Erythroblast (primary cell): ENCODE measurements at regions not wholly inside any gene's neighbourhood (a gene's known extent, or its start where the extent isn't known, plus 50 kb on each side); places are given as distances from the start of the nearest gene placed in this dataset.
"Not testable (repeated sequence)": the region's sequence is repeated elsewhere in the genome, so short reads cannot be mapped to it uniquely, and the experiment has no call there.

Experiments
- DNase-seq, 2 experiments: peaks; one replicate each; lab custom pipeline; 2025; lab: John Stamatoyannopoulos, UW
- GATA1 ChIP-seq: IDR thresholded peaks from 2 replicates; pipeline ENCODE4 v1.6.1; 2011; ENCODE audit warnings: low read depth, mild to moderate bottlenecking, control low read depth, low read length, moderate library complexity
- POLR2A ChIP-seq: IDR thresholded peaks from 2 replicates; pipeline ENCODE4 v1.6.1; 2011; ENCODE audit warnings: mild to moderate bottlenecking, low read length

- TF ChIP-seq GATA1: no peak
- TF ChIP-seq POLR2A: no peak
- no peak for DNase-seq
Measured at GRCh38 chr15:92733090-92733933, 77.7 kb upstream of the FAM174B start.

DNA sequence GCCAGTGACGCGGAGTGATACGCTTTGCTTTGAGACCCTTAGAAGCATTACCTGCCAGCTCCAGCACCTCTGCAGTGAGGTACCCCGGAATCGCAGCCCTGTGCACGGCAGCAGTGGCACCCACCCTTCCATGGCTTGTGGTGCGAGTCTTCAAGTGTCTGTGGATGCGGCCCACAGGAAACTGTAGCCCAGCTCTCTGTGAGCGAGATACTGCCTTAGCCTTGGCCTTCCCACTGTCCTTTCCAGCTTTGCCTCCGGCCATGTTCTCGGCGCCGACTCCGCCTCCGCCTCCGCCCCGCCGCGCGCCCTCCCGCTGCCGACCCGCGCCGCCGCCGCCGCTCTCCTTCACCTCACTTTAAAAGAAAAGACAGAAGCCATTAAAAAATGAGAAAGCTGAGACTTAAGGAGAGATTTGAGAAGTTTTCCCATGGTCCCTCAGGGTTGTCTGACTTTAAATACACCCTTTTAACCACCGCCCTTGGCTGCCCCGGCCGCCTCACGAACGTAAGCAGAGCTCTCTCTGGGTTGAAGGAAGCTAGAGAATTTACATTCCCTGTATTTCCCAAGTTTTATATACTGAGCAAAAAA lies 78.5 kb upstream of the FAM174B start:
- TF ChIP-seq POLR2A (no peak), GATA1 (no peak)
- DNase-seq: peak; percentile 8 to 22

- DNase-seq: not testable (repeated sequence)
Measured at GRCh38 chr15:92739246-92739645, 83.7 kb upstream of the FAM174B start.

GRCh38 chr15:92745845-92746271 lies 90.3 kb upstream of the FAM174B start:
- TF ChIP-seq GATA1 (no peak), POLR2A (no peak)

GRCh38 chr15:92747047-92747446 lies 91.5 kb upstream of the FAM174B start:
- TF ChIP-seq POLR2A (no peak), GATA1 (no peak)
- no peak for DNase-seq

More at GRCh38 chr15:92745845-92746271, 90.3 kb upstream of the FAM174B start:
- no peak for DNase-seq

DNA sequence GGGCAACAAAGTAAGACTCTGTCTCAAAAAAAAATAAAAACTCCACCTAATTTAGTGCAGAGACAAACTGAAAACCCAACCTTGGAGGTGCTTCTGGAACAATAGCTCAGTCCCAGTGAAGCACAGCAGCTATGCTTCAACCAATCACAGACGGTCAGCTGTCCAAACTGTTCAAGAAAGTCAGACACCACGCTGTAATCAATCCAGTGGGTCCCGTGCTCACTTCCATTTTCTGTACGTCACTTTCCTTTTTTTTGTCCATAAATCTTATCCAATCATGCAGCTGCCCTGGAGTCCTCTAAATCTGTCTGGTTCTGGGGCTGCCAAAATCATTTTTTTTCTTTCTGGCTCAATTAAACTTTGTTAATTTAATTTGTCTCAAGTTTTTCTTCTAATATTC lies 93.6 kb upstream of the FAM174B start:
- TF ChIP-seq GATA1 (no peak), POLR2A (no peak)
- DNase-seq: no peak

DNA sequence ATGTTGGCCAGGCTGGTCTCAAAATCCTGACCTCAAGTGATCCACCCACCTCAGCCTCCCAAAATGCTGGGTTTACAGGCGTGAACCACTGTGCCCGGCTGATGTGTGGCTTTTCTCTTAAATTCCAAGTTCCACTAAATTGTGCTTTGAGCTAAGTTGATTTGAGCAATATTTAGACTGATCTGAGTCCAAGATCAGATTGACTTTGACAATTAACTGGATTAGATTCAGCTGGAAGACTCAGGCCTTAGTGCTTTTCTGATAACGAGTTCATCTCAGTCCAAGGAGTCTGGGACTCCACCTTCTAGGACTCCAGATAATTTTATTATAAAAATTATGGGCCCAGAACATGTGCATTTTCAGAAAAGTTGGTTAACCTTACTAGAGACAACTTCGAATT lies 94.4 kb upstream of the FAM174B start:
- no peak for TF ChIP-seq POLR2A
- no peak for TF ChIP-seq GATA1
- DNase-seq: no peak

DNA sequence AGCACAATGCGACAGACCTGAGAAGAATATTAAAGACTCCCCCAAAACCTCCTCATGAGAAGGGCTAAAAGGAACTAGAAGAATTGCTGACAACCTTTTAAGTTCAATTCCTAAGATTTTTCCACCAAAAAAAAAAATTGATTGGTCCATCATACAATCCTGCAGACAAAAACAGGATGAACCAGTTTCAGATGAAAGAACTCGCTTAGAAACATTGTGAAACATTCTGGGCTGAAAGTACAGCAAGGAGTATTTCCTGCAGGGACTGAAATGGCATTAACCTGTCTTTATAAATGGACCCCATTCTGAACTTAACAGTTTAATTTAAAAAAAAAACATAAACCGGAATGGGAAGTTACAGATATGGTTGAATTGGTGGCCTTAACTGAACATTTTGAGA lies 96.0 kb upstream of the FAM174B start:
- no peak for DNase-seq
- no peak for TF ChIP-seq GATA1
- TF ChIP-seq POLR2A: no peak

GRCh38 chr15:92753591-92753990 lies 98.0 kb upstream of the FAM174B start:
- DNase-seq: no peak
- TF ChIP-seq GATA1: no peak
- TF ChIP-seq POLR2A: no peak

DNA sequence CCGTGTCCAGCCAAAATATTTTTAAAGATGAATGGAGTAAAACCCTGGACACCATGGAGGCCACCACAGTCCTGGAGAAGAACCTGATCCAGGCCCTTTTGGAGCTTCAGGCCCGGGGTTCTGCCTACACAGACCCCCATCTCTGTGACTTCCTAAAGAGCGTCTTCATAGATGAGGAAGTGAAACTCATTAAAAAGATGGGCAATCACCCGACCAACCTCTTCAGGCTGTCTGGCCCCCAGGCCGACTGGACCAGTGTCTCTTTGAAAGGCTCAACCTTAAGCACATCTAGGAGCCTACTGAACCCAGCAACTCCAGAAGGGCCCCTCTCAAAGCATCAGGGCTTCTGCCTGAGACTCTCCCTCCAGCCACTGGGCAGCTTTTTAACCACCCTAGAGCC lies 107.9 kb upstream of the FAM174B start:
- no peak for TF ChIP-seq POLR2A
- TF ChIP-seq GATA1: no peak
- DNase-seq: no peak

- not testable (repeated sequence) for DNase-seq
Measured at GRCh38 chr15:92768131-92768530, 112.6 kb upstream of the FAM174B start.

DNA sequence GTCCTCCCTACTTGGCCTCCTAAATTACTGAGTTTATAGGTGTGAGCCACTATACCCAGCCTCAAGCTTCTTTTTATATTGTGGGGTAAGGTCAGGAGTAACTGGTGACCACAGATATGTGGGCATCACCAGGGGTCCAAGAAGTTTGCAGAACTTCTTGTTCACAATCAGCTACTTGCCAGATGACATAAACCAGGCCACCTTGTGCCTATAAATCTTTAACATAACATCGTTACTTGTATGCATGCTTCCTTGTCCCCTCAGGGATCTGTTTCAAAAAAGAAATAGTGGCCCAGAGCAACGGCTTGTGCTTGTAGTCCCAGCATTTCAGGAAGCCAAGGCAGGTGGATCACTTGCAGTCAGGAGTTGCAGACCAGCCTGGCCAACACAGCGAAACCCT lies 115.1 kb upstream of the FAM174B start:
- DNase-seq: no peak
- TF ChIP-seq POLR2A (no peak), GATA1 (no peak)

DNA sequence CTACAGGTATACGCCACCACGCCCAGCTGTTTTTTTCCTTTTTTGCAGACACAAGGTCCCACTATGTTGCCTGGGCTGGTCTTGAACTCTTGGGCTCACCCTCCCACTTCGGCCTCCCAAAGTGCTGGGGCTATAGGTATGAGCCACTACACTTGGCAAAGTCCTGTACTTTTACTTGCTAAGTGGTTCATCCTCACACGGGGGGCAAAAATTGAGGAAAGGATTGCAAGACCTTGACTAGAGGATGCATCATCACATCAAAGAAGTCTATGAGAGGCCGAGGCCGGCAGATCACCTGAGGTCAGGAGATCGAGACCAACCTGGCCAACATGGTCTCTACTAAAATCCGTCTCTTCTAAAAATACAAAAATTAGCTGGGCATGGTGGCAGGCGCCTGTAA lies 116.5 kb upstream of the FAM174B start:
- no peak for DNase-seq
- TF ChIP-seq GATA1 (no peak), POLR2A (no peak)

GRCh38 chr15:92772626-92773244 lies 117.2 kb upstream of the FAM174B start:
- no peak for TF ChIP-seq POLR2A
- TF ChIP-seq GATA1: no peak
- DNase-seq: no peak

DNA sequence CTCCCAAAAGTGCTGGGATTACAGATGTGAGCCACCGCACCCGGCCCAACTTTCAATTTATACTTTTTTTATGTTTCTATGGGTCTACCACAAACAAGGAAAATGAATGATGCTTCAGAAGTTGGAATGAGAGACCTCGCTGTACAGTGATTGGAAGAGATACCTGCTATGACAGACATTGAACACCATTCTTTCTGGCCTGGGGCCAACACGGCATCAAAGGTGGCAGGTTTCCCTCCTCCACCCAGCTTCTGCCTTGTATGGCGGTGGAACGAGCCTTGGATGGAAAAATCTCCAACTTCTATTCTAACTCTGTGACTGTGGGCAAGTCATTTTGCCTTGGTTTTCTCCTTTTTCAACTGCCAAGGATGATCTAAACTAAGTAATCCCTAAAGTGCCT lies 117.8 kb upstream of the FAM174B start:
- DNase-seq: no peak
- no peak for TF ChIP-seq POLR2A
- no peak for TF ChIP-seq GATA1

DNA sequence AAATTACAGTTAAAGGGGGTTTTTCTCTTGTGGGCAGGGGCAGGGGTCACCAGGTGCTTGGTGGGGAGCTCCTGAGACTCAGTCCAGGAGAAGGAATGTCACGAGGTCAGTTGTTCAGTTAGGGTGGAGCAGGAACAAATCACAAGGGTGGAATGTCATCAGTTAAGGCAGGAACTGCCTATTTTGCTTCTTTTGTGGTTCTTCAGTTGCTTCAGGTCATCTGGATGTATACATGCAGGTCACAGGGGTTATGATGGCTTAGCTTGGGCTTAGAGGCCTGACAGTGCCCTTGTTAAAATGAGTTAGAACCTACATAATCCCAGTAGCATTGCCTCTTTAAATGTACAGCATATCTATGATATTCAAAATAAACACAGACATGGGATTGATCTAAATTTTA lies 120.2 kb upstream of the CHD2 start:
- no peak for TF ChIP-seq POLR2A
- TF ChIP-seq GATA1: no peak
- DNase-seq: no peak
